ENCODE measurements at regions not wholly inside any gene's neighbourhood (a gene's known extent, or its start where the extent isn't known, plus 50 kb on each side); places are given as distances from the start of the nearest gene placed in this dataset.

GRCh38 chr17:65356536-65356935, 204.9 kb downstream of the AXIN2 start:
- no peak for DNase-seq (ENCODE audit: low spot score)
- TF ChIP-seq CTCF (IDR thresholded peaks at IDR 0.05; ENCODE audit: extremely low read depth, missing control alignments) = no peak

GRCh38 chr17:65355246-65355645, 206.2 kb downstream of the AXIN2 start:
- TF ChIP-seq CTCF (IDR thresholded peaks at IDR 0.05; ENCODE audit: extremely low read depth, missing control alignments) = no peak
- DNase-seq (ENCODE audit: low spot score) = no peak

DNA sequence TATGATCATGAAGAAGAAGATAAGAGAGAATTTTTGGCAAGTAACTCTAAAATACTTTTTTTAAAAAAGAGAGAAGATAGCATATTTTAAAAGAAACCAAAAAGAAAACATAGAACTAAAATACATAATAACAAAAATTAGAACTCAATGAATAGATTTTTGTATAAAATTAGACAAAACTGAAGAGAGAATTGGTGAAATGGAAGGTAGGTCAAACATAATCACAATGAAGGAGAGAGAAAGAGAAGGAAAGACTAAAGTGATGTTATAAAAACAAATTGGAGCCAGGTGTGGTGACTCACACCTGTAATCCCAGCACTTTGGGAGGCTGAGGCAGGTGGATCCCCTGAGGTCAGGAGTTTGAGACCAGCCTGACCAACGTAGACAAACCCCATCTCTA, 211.5 kb downstream of the AXIN2 start:
- no peak for DNase-seq (ENCODE audit: low spot score)
- TF ChIP-seq CTCF (IDR thresholded peaks at IDR 0.05; ENCODE audit: extremely low read depth, missing control alignments) = no peak

GRCh38 chr17:65346166-65346565, 209.0 kb downstream of the RGS9 start:
- DNase-seq (ENCODE audit: low spot score) = no peak
- no peak for TF ChIP-seq CTCF (IDR thresholded peaks at IDR 0.05; ENCODE audit: extremely low read depth, missing control alignments)

DNA sequence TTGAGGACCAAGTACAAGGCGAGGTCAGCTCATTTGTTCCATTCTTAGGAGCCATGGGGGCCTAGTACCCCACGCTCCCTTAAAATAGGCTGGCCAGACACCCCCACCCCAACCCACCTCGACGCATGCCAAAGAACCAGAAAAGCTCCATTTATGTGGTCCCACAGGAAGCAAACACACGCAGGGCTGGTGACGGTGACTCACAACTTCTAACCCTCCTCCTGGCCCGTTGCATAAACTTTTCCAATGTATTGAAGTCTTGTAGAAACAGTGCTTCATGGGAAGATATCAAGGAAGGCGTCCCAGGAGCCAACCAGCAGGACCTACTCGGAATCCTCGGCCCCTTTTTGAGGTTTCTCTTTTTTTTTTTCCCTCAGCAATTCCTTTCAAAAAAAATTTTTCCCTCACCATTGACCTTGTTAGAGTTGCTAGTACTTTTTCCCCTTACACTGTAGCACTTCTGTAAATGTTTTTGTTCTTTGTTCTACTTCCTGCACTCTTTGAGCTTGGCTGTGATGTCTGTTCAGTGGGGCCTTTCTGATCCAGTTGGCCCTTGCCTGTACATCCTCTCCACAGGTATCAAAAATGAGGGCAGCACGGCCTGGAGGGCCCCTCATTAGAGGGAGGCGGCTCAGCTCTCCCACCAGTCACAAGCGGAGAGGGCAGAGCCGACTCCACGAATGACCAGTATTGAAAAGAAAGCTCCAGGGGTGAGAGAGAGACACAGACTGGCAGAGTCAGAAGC, 208.3 kb downstream of the RGS9 start:
- no peak for DNase-seq (ENCODE audit: low spot score)
- TF ChIP-seq CTCF (IDR thresholded peaks at IDR 0.05; ENCODE audit: extremely low read depth, missing control alignments) = no peak

DNA sequence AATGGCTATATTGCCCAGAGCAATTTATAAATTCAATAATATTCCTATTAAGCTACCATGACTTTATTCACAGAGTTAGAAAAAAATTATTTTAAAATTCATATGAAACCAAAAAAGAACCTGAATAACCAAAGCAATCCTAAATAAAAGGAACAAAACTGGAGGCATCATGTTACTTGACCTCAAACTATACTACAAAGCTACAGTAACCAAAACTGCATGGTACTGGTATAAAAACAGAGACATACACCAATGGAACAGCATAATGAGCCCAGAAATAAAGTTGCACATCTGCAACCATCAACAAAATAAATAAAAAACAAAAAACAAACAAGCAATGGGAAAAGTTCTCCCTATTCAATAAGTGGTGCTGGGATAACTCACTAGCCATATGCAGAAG, 203.2 kb downstream of the RGS9 start:
- no peak for TF ChIP-seq CTCF (IDR thresholded peaks at IDR 0.05; ENCODE audit: extremely low read depth, missing control alignments)
- no peak for DNase-seq (ENCODE audit: low spot score)

DNA sequence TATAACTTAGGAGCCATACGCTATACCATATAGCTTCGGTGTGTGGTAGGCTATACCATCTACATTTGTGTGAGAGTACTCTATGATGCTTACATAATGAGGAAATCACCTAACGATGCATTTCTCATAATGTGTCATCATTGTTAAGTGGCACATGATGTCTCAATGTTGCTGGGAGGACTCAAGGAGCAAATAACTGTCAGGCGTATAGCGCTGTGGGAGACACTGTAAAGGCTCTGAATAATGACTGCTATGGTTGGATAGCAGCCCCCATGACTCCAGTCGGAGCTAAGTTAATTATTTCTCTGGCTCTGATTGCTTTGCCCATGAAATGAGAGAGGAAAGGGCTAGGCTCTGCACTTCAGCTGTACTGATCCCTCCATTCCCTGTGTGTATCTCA, 197.2 kb downstream of the RGS9 start:
- no peak for DNase-seq (ENCODE audit: low spot score)

More for the DNA sequence above, 197.2 kb downstream of the RGS9 start:
- no peak for TF ChIP-seq CTCF (IDR thresholded peaks at IDR 0.05; ENCODE audit: extremely low read depth, missing control alignments)

Data from GM20000 (cell line).